ENCODE measurements at regions not wholly inside any gene's neighbourhood (a gene's known extent, or its start where the extent isn't known, plus 50 kb on each side); places are given as distances from the start of the nearest gene placed in this dataset.

GRCh38 chr20:29687438-29687837 lies 1570.0 kb upstream of the DEFB115 start:
- DNase-seq, result no peak
- no peak overlapping the region for H3K4me3 Mint-ChIP-seq (ENCODE audit: unreplicated experiment)
- Histone ChIP-seq H3K9me3 (peaks cover 23% of the 10 kb centered on the region), H3K4me1 (no peaks in the 10 kb centered on the region), H3K4me3 (ENCODE audit: low read depth, low read length) (no peak overlapping the region), H3K36me3 (ENCODE audit: control insufficient read depth, insufficient read depth, low read length) (no peaks in the 10 kb centered on the region), H3K27me3 (replicated peaks; ENCODE audit: control insufficient read depth, insufficient read depth, low read length) (no peaks in the 10 kb centered on the region)
- no peak overlapping the region for H3K27ac Mint-ChIP-seq (ENCODE audit: unreplicated experiment)
- H3K36me3 Mint-ChIP-seq (ENCODE audit: insufficient read depth, unreplicated experiment), result peaks cover 5% of the 10 kb centered on the region
- intact Hi-C loops (cut with micrococcal nuclease; ENCODE audit: unreplicated experiment), result loop anchor here (10.0 kb wide), 1 partner anchor 597 kb away; no protein-coding TSS in a partner anchor
- ChIA-PET CTCF (no interaction called here), POLR2A (no interaction called here)
- no TSS peak for BruUV-seq (replicated peaks)
- H3K4me1 Mint-ChIP-seq (ENCODE audit: low read depth, unreplicated experiment), result no peaks in the 10 kb centered on the region
- TF ChIP-seq, protein P1, sequence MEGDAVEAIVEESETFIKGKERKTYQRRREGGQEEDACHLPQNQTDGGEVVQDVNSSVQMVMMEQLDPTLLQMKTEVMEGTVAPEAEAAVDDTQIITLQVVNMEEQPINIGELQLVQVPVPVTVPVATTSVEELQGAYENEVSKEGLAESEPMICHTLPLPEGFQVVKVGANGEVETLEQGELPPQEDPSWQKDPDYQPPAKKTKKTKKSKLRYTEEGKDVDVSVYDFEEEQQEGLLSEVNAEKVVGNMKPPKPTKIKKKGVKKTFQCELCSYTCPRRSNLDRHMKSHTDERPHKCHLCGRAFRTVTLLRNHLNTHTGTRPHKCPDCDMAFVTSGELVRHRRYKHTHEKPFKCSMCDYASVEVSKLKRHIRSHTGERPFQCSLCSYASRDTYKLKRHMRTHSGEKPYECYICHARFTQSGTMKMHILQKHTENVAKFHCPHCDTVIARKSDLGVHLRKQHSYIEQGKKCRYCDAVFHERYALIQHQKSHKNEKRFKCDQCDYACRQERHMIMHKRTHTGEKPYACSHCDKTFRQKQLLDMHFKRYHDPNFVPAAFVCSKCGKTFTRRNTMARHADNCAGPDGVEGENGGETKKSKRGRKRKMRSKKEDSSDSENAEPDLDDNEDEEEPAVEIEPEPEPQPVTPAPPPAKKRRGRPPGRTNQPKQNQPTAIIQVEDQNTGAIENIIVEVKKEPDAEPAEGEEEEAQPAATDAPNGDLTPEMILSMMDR (IDR thresholded peaks at IDR 0.05; ENCODE audit: insufficient read depth in 1 of 2, low read depth in 1 of 2, low read length in 1 of 2, severe bottlenecking in 1 of 2, unreplicated experiment in 1 of 2), result no peak
- no peaks in the 10 kb centered on the region for H3K27me3 Mint-ChIP-seq (ENCODE audit: insufficient read depth, unreplicated experiment)
- peaks cover 20% of the 10 kb centered on the region for H3K9me3 Mint-ChIP-seq (ENCODE audit: unreplicated experiment)

GRCh38 chr20:29689411-29690225 lies 1567.8 kb upstream of the DEFB115 start:
- peaks cover 5% of the 10 kb centered on the region for H3K36me3 Mint-ChIP-seq (ENCODE audit: insufficient read depth, unreplicated experiment)
- peak; percentile 69 to 77 for DNase-seq
- no peaks in the 10 kb centered on the region for H3K4me1 Mint-ChIP-seq (ENCODE audit: low read depth, unreplicated experiment)
- H3K27ac Mint-ChIP-seq (ENCODE audit: unreplicated experiment), result peak overlapping the region; percentile 19
- TF ChIP-seq, protein P1 (IDR thresholded peaks at IDR 0.05; ENCODE audit: insufficient read depth in 1 of 2, low read depth in 1 of 2, low read length in 1 of 2, severe bottlenecking in 1 of 2, unreplicated experiment in 1 of 2), result no peak
- Histone ChIP-seq H3K27me3 (replicated peaks; ENCODE audit: control insufficient read depth, insufficient read depth, low read length) (no peaks in the 10 kb centered on the region), H3K36me3 (ENCODE audit: control insufficient read depth, insufficient read depth, low read length) (no peaks in the 10 kb centered on the region), H3K4me1 (no peaks in the 10 kb centered on the region), H3K4me3 (ENCODE audit: low read depth, low read length) (peak overlapping the region; percentile 32), H3K9me3 (peaks cover 23% of the 10 kb centered on the region)
- CTCF ChIA-PET, result no interaction called here
- intact Hi-C loops (cut with micrococcal nuclease; ENCODE audit: unreplicated experiment), result loop anchor here (10.0 kb wide), 3 partner anchors 45 to 595 kb away; no protein-coding TSS in a partner anchor
- POLR2A ChIA-PET, result no interaction called here
- H3K9me3 Mint-ChIP-seq (ENCODE audit: unreplicated experiment), result peaks cover 18% of the 10 kb centered on the region
- BruUV-seq (replicated peaks), result no TSS peak
- peak overlapping the region; percentile 13 for H3K4me3 Mint-ChIP-seq (ENCODE audit: unreplicated experiment)
- H3K27me3 Mint-ChIP-seq (ENCODE audit: insufficient read depth, unreplicated experiment), result no peaks in the 10 kb centered on the region

DNA sequence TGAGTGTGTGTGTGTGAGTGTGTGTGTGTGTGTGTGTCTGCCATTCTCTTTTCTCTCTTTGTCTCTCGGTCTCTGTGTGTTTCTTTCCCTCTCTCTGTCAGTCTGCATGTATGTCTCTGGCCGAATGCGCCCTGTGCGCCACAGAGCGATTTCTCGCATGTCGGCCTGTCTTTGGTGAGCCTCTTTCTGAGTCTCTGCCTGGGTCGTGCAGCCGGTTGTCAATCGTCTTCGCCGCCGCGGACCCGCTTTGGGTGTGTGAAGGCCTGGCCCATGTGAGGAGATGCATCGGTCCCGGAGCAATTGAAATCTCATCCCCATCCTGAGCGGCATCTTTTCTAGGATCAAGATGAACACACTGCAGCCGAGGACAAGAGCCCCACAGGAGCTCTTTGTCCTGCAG lies 1567.2 kb upstream of the DEFB115 start:
- Mint-ChIP-seq H3K9me3 (ENCODE audit: unreplicated experiment) (peaks cover 18% of the 10 kb centered on the region), H3K4me3 (ENCODE audit: unreplicated experiment) (peak overlapping the region; percentile 13), H3K27me3 (ENCODE audit: insufficient read depth, unreplicated experiment) (no peaks in the 10 kb centered on the region), H3K27ac (ENCODE audit: unreplicated experiment) (peak overlapping the region; percentile 19), H3K4me1 (ENCODE audit: low read depth, unreplicated experiment) (no peaks in the 10 kb centered on the region), H3K36me3 (ENCODE audit: insufficient read depth, unreplicated experiment) (peaks cover 5% of the 10 kb centered on the region)
- CTCF ChIA-PET, result no interaction called here
- H3K4me3 ChIP-seq (ENCODE audit: low read depth, low read length), result no peak overlapping the region
- H3K9me3 ChIP-seq, result peaks cover 23% of the 10 kb centered on the region
- intact Hi-C loops (cut with micrococcal nuclease; ENCODE audit: unreplicated experiment), result loop anchor here (10.0 kb wide), 2 partner anchors 45 to 85 kb away; no protein-coding TSS in a partner anchor
- BruUV-seq (replicated peaks), result no TSS peak
- TF ChIP-seq, protein P1 (IDR thresholded peaks at IDR 0.05; ENCODE audit: insufficient read depth in 1 of 2, low read depth in 1 of 2, low read length in 1 of 2, severe bottlenecking in 1 of 2, unreplicated experiment in 1 of 2), result no peak
- H3K36me3 ChIP-seq (ENCODE audit: control insufficient read depth, insufficient read depth, low read length), result no peaks in the 10 kb centered on the region
- POLR2A ChIA-PET, result no interaction called here
- H3K27me3 ChIP-seq (replicated peaks; ENCODE audit: control insufficient read depth, insufficient read depth, low read length), result no peaks in the 10 kb centered on the region
- H3K4me1 ChIP-seq, result no peaks in the 10 kb centered on the region
- DNase-seq, result no peak

Data from Caco-2 (cell line).